ENCODE measurements at regions not wholly inside any gene's neighbourhood (a gene's known extent, or its start where the extent isn't known, plus 50 kb on each side); places are given as distances from the start of the nearest gene placed in this dataset.

GRCh38 chrX:10032147-10032546 lies 65.0 kb downstream of the CLDN34 start:
- 74% methylated on average over 4 of the region's 4 CpGs for WGBS
- no peaks in the 10 kb centered on the region for H3K27me3 ChIP-seq (ENCODE audit: control insufficient read depth in 2 of 2, insufficient read depth in 1 of 2, low read length in 1 of 2)
- H3K4me3 ChIP-seq (ENCODE audit: low read length in 2 of 2), result no peak overlapping the region
- H3K9me3 ChIP-seq (ENCODE audit: control insufficient read depth in 2 of 2, insufficient read depth in 1 of 2, low read length in 1 of 2), result no peaks in the 10 kb centered on the region
- no peaks in the 10 kb centered on the region for H3K36me3 ChIP-seq (ENCODE audit: control insufficient read depth in 2 of 2, insufficient read depth in 2 of 2, low read length in 1 of 2)
- DNase-seq (ENCODE audit: low read depth in 6 of 9, low spot score in 9 of 9), result no peak
- no peak overlapping the region for H3K27ac ChIP-seq (ENCODE audit: low read depth in 1 of 2, low read length in 1 of 2)
- H3K4me1 ChIP-seq (ENCODE audit: control insufficient read depth in 2 of 2, insufficient read depth in 2 of 2, low read length in 2 of 2), result peaks cover 0 to 7% of the 10 kb centered on the region in 2 donors

- WGBS, result 94% methylated on average over 7 of the region's 7 CpGs
- no peak for DNase-seq (ENCODE audit: low read depth in 6 of 9, low spot score in 9 of 9)
- H3K27ac ChIP-seq (ENCODE audit: low read depth in 1 of 2, low read length in 1 of 2), result no peak overlapping the region
- H3K4me1 ChIP-seq (ENCODE audit: control insufficient read depth in 2 of 2, insufficient read depth in 2 of 2, low read length in 2 of 2), result peaks cover 0 to 7% of the 10 kb centered on the region in 2 donors
- no peaks in the 10 kb centered on the region for H3K36me3 ChIP-seq (ENCODE audit: control insufficient read depth in 2 of 2, insufficient read depth in 2 of 2, low read length in 1 of 2)
- no peaks in the 10 kb centered on the region for H3K9me3 ChIP-seq (ENCODE audit: control insufficient read depth in 2 of 2, insufficient read depth in 1 of 2, low read length in 1 of 2)
- no peaks in the 10 kb centered on the region for H3K27me3 ChIP-seq (ENCODE audit: control insufficient read depth in 2 of 2, insufficient read depth in 1 of 2, low read length in 1 of 2)
- H3K4me3 ChIP-seq (ENCODE audit: low read length in 2 of 2), result no peak overlapping the region
These were observed 66.3 kb downstream of the CLDN34 start for GRCh38 chrX:10033375-10034007.

- DNase-seq (ENCODE audit: low read depth in 6 of 9, low spot score in 9 of 9), result no peak
- 67% methylated on average over 8 of the region's 8 CpGs for WGBS
- Histone ChIP-seq H3K4me1 (ENCODE audit: control insufficient read depth in 2 of 2, insufficient read depth in 2 of 2, low read length in 2 of 2) (peaks cover 0 to 7% of the 10 kb centered on the region in 2 donors), H3K9me3 (ENCODE audit: control insufficient read depth in 2 of 2, insufficient read depth in 1 of 2, low read length in 1 of 2) (no peaks in the 10 kb centered on the region), H3K4me3 (ENCODE audit: low read length in 2 of 2) (no peak overlapping the region), H3K27me3 (ENCODE audit: control insufficient read depth in 2 of 2, insufficient read depth in 1 of 2, low read length in 1 of 2) (no peaks in the 10 kb centered on the region), H3K27ac (ENCODE audit: low read depth in 1 of 2, low read length in 1 of 2) (no peak overlapping the region), H3K36me3 (ENCODE audit: control insufficient read depth in 2 of 2, insufficient read depth in 2 of 2, low read length in 1 of 2) (no peaks in the 10 kb centered on the region)
These were observed 67.6 kb downstream of the CLDN34 start for GRCh38 chrX:10034740-10035260.

GRCh38 chrX:10038585-10038984 lies 71.4 kb downstream of the CLDN34 start:
- Histone ChIP-seq H3K4me3 (ENCODE audit: low read length in 2 of 2) (no peak overlapping the region), H3K27ac (ENCODE audit: low read depth in 1 of 2, low read length in 1 of 2) (no peak overlapping the region), H3K4me1 (ENCODE audit: control insufficient read depth in 2 of 2, insufficient read depth in 2 of 2, low read length in 2 of 2) (no peaks in the 10 kb centered on the region), H3K36me3 (ENCODE audit: control insufficient read depth in 2 of 2, insufficient read depth in 2 of 2, low read length in 1 of 2) (no peaks in the 10 kb centered on the region), H3K27me3 (ENCODE audit: control insufficient read depth in 2 of 2, insufficient read depth in 1 of 2, low read length in 1 of 2) (no peaks in the 10 kb centered on the region), H3K9me3 (ENCODE audit: control insufficient read depth in 2 of 2, insufficient read depth in 1 of 2, low read length in 1 of 2) (no peaks in the 10 kb centered on the region)
- WGBS, result 96% methylated on average over 6 of the region's 6 CpGs
- DNase-seq (ENCODE audit: low read depth in 6 of 9, low spot score in 9 of 9), result no peak

GRCh38 chrX:10039821-10040793 lies 72.9 kb downstream of the CLDN34 start:
- Histone ChIP-seq H3K4me1 (ENCODE audit: control insufficient read depth in 2 of 2, insufficient read depth in 2 of 2, low read length in 2 of 2) (no peaks in the 10 kb centered on the region), H3K27ac (ENCODE audit: low read depth in 1 of 2, low read length in 1 of 2) (no peak overlapping the region)
- 96% methylated on average over 12 of the region's 12 CpGs for WGBS

GRCh38 chrX:10040961-10041360 lies 73.8 kb downstream of the CLDN34 start:
- H3K4me3 ChIP-seq (ENCODE audit: low read length in 2 of 2), result no peak overlapping the region
- no peaks in the 10 kb centered on the region for H3K4me1 ChIP-seq (ENCODE audit: control insufficient read depth in 2 of 2, insufficient read depth in 2 of 2, low read length in 2 of 2)
- WGBS, result 97% methylated on average over 5 of the region's 5 CpGs
- no peaks in the 10 kb centered on the region for H3K36me3 ChIP-seq (ENCODE audit: control insufficient read depth in 2 of 2, insufficient read depth in 2 of 2, low read length in 1 of 2)
- no peak overlapping the region for H3K27ac ChIP-seq (ENCODE audit: low read depth in 1 of 2, low read length in 1 of 2)
- no peaks in the 10 kb centered on the region for H3K27me3 ChIP-seq (ENCODE audit: control insufficient read depth in 2 of 2, insufficient read depth in 1 of 2, low read length in 1 of 2)
- DNase-seq (ENCODE audit: low read depth in 6 of 9, low spot score in 9 of 9), result no peak
- H3K9me3 ChIP-seq (ENCODE audit: control insufficient read depth in 2 of 2, insufficient read depth in 1 of 2, low read length in 1 of 2), result peaks cover 0 to 2% of the 10 kb centered on the region in 2 donors

More at GRCh38 chrX:10039821-10040793, 72.9 kb downstream of the CLDN34 start:
- H3K9me3 ChIP-seq (ENCODE audit: control insufficient read depth in 2 of 2, insufficient read depth in 1 of 2, low read length in 1 of 2), result no peaks in the 10 kb centered on the region
- H3K36me3 ChIP-seq (ENCODE audit: control insufficient read depth in 2 of 2, insufficient read depth in 2 of 2, low read length in 1 of 2), result no peaks in the 10 kb centered on the region
- no peak for DNase-seq (ENCODE audit: low read depth in 6 of 9, low spot score in 9 of 9)
- H3K4me3 ChIP-seq (ENCODE audit: low read length in 2 of 2), result no peak overlapping the region
- no peaks in the 10 kb centered on the region for H3K27me3 ChIP-seq (ENCODE audit: control insufficient read depth in 2 of 2, insufficient read depth in 1 of 2, low read length in 1 of 2)

GRCh38 chrX:10041383-10041782 lies 74.2 kb downstream of the CLDN34 start:
- Histone ChIP-seq H3K36me3 (ENCODE audit: control insufficient read depth in 2 of 2, insufficient read depth in 2 of 2, low read length in 1 of 2) (no peaks in the 10 kb centered on the region), H3K4me3 (ENCODE audit: low read length in 2 of 2) (no peak overlapping the region), H3K9me3 (ENCODE audit: control insufficient read depth in 2 of 2, insufficient read depth in 1 of 2, low read length in 1 of 2) (peaks cover 0 to 2% of the 10 kb centered on the region in 2 donors), H3K27ac (ENCODE audit: low read depth in 1 of 2, low read length in 1 of 2) (no peak overlapping the region), H3K4me1 (ENCODE audit: control insufficient read depth in 2 of 2, insufficient read depth in 2 of 2, low read length in 2 of 2) (no peaks in the 10 kb centered on the region), H3K27me3 (ENCODE audit: control insufficient read depth in 2 of 2, insufficient read depth in 1 of 2, low read length in 1 of 2) (no peaks in the 10 kb centered on the region)
- 97% methylated on average over 4 of the region's 4 CpGs for WGBS
- DNase-seq (ENCODE audit: low read depth in 6 of 9, low spot score in 9 of 9), result no peak

GRCh38 chrX:10042055-10042454 lies 74.9 kb downstream of the CLDN34 start:
- Histone ChIP-seq H3K9me3 (ENCODE audit: control insufficient read depth in 2 of 2, insufficient read depth in 1 of 2, low read length in 1 of 2) (peaks cover 0 to 2% of the 10 kb centered on the region in 2 donors), H3K27me3 (ENCODE audit: control insufficient read depth in 2 of 2, insufficient read depth in 1 of 2, low read length in 1 of 2) (no peaks in the 10 kb centered on the region), H3K36me3 (ENCODE audit: control insufficient read depth in 2 of 2, insufficient read depth in 2 of 2, low read length in 1 of 2) (no peaks in the 10 kb centered on the region), H3K4me1 (ENCODE audit: control insufficient read depth in 2 of 2, insufficient read depth in 2 of 2, low read length in 2 of 2) (no peaks in the 10 kb centered on the region), H3K27ac (ENCODE audit: low read depth in 1 of 2, low read length in 1 of 2) (no peak overlapping the region), H3K4me3 (ENCODE audit: low read length in 2 of 2) (no peak overlapping the region)
- no peak for DNase-seq (ENCODE audit: low read depth in 6 of 9, low spot score in 9 of 9)
- WGBS, result 66% methylated on average over 4 of the region's 4 CpGs

GRCh38 chrX:10043386-10043785 lies 76.2 kb downstream of the CLDN34 start:
- Histone ChIP-seq H3K27ac (ENCODE audit: low read depth in 1 of 2, low read length in 1 of 2) (no peak overlapping the region), H3K36me3 (ENCODE audit: control insufficient read depth in 2 of 2, insufficient read depth in 2 of 2, low read length in 1 of 2) (no peaks in the 10 kb centered on the region), H3K27me3 (ENCODE audit: control insufficient read depth in 2 of 2, insufficient read depth in 1 of 2, low read length in 1 of 2) (no peaks in the 10 kb centered on the region), H3K4me3 (ENCODE audit: low read length in 2 of 2) (no peak overlapping the region), H3K9me3 (ENCODE audit: control insufficient read depth in 2 of 2, insufficient read depth in 1 of 2, low read length in 1 of 2) (peaks cover 0 to 2% of the 10 kb centered on the region in 2 donors), H3K4me1 (ENCODE audit: control insufficient read depth in 2 of 2, insufficient read depth in 2 of 2, low read length in 2 of 2) (no peaks in the 10 kb centered on the region)
- no peak for DNase-seq (ENCODE audit: low read depth in 6 of 9, low spot score in 9 of 9)
- WGBS, result 94% methylated on average over 7 of the region's 7 CpGs

Measured in thymus (tissue), 11 donors.